MM.1S (cell line): ENCODE measurements at regions not wholly inside any gene's neighbourhood (a gene's known extent, or its start where the extent isn't known, plus 50 kb on each side); places are given as distances from the start of the nearest gene placed in this dataset.
A peak's percentile ranks its signal among the peaks of the same experiment; 100 is the strongest.

Experiments used
- DNase-seq: peaks from one replicate; pipeline ENCODE4 v3.0.0-alpha.2; 2015
- H2AFZ ChIP-seq: fragments of 300-600 bp; sonication (generic); 2 replicates; pipeline ENCODE4 v1.6.0; 2016; ENCODE audit warnings: antibody characterized with exemption, low read length
- H3F3A ChIP-seq: fragments of 300-600 bp; sonication (generic); 2 replicates; pipeline ENCODE4 v1.6.1; 2016; ENCODE audit warnings: mild to moderate bottlenecking, antibody characterized with exemption, low read length, moderate library complexity, mixed read lengths; ENCODE audit not compliant: insufficient read depth
- H3K27ac ChIP-seq: fragments of 300-600 bp; sonication (generic); 2 replicates; pipeline ENCODE4 v1.5.1; 2016; ENCODE audit warnings: mild to moderate bottlenecking, low read length
- H3K27me3 ChIP-seq: fragments of 300-600 bp; sonication (generic); replicated peaks from 2 replicates; pipeline ENCODE4 v1.6.0; 2016; ENCODE audit warnings: low read length; ENCODE audit not compliant: insufficient read depth
- H3K36me3 ChIP-seq: fragments of 300-600 bp; sonication (generic); replicated peaks from 2 replicates; pipeline ENCODE4 v1.6.1; 2016; ENCODE audit warnings: mild to moderate bottlenecking, low read length, mixed read lengths; ENCODE audit not compliant: insufficient read depth
- H3K4me1 ChIP-seq: fragments of 300-600 bp; sonication (generic); 2 replicates; pipeline ENCODE4 v1.6.1; 2016; ENCODE audit warnings: low read length, mixed read lengths
- H3K4me2 ChIP-seq: fragments of 300-600 bp; sonication (generic); 2 replicates; pipeline ENCODE4 v1.6.0; 2016; ENCODE audit warnings: low read depth, low read length
- H3K4me3 ChIP-seq: fragments of 300-600 bp; sonication (generic); 2 replicates; pipeline ENCODE4 v1.5.1; 2016; ENCODE audit warnings: low read length, mixed read lengths
- H3K79me2 ChIP-seq: fragments of 300-600 bp; sonication (generic); 2 replicates; pipeline ENCODE4 v1.6.1; 2016; ENCODE audit warnings: mixed run types, low read length, mixed read lengths
- H3K9ac ChIP-seq: fragments of 300-600 bp; sonication (generic); 2 replicates; pipeline ENCODE4 v1.6.1; 2016; ENCODE audit warnings: low read length, mixed read lengths
- H3K9me2 ChIP-seq: fragments of 300-600 bp; sonication (generic); replicated peaks from 2 replicates; pipeline ENCODE4 v1.6.1; 2016; ENCODE audit warnings: mild to moderate bottlenecking, low read length, mixed read lengths; ENCODE audit not compliant: insufficient read depth
- H3K9me3 ChIP-seq: fragments of 300-600 bp; sonication (generic); replicated peaks from 2 replicates; pipeline ENCODE4 v1.6.1; 2016; ENCODE audit warnings: mild to moderate bottlenecking, low read length, mixed read lengths; ENCODE audit not compliant: insufficient read depth
- H4K20me1 ChIP-seq: fragments of 300-600 bp; sonication (generic); 2 replicates; pipeline ENCODE4 v1.6.1; 2016; ENCODE audit warnings: mild to moderate bottlenecking, low read length, moderate library complexity, mixed read lengths; ENCODE audit not compliant: insufficient read depth
- EZH2 ChIP-seq: fragments of 300-600 bp; sonication (generic); optimal IDR thresholded peaks from 2 replicates; pipeline ENCODE3; 2017; ENCODE audit warnings: low read depth, mild to moderate bottlenecking, antibody characterized with exemption, low read length, mixed read lengths
- EZH2phosphoT487 ChIP-seq: fragments of 300-600 bp; sonication (generic); IDR thresholded peaks from 2 replicates; pipeline ENCODE4 v1.6.1; 2018; ENCODE audit warnings: antibody characterized with exemption, low read length
- TF ChIP-seq, protein P1 (sequence below): fragments of 300-600 bp; sonication (generic); IDR thresholded peaks from 2 replicates; pipeline ENCODE4 v1.5.1; 2016; ENCODE audit warnings: antibody characterized with exemption, low read length, mixed read lengths

DNA sequence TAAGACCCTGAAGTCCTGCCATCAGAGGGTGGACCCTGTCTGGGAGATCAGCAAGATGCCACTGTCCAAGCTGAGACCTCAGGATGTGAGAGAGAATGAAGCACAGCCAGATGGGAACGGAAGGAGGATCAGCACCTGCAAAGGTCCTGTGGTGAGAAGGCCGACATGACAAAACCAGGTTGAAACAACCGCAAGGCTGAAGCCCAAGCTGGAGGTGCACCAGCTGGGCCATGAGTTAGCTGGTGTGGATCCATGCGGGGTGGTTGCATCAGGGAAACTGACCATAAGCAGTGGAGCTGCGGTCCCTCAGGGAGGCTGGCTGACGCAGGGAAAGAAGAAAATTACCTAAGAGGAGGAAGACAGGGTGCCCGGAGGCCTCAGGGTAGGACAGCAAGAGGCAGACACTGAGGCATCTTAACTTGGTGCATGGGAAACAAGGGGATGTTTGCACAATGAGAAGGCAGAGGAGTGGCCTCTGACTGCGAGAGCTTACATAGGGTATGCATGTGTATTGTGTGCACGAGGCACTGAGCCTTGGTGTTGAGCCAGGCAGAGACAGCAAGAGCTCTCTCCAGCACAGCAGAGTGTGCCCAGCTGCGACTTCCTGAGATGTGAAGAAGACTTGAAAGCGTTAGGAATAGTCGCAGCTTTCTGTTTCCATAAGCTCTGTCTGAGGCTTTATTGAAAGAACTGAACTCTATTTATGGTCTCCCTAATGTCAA, 497.7 kb downstream of the OCA2 start:
- peak; percentile 92 for DNase-seq
- Histone ChIP-seq H3K9ac (peak overlapping the region; percentile 3; the same call in 1 of the 2 replicates), H3K36me3 (no peaks in the 10 kb centered on the region), H3K9me3 (no peaks in the 10 kb centered on the region), H3K79me2 (no peaks in the 10 kb centered on the region), H3K4me3 (no peak overlapping the region), H3K27ac (peak overlapping the region; percentile 71), H2AFZ (no peak overlapping the region), H3K4me1 (peaks cover 17% of the 10 kb centered on the region), H3F3A (peaks cover 11% of the 10 kb centered on the region), H3K9me2 (no peaks in the 10 kb centered on the region), H4K20me1 (no peaks in the 10 kb centered on the region), H3K27me3 (no peaks in the 10 kb centered on the region), H3K4me2 (peak overlapping the region; percentile 34)
- TF ChIP-seq EZH2phosphoT487 = no peak
- no peak for TF ChIP-seq EZH2
- TF ChIP-seq, protein P1, sequence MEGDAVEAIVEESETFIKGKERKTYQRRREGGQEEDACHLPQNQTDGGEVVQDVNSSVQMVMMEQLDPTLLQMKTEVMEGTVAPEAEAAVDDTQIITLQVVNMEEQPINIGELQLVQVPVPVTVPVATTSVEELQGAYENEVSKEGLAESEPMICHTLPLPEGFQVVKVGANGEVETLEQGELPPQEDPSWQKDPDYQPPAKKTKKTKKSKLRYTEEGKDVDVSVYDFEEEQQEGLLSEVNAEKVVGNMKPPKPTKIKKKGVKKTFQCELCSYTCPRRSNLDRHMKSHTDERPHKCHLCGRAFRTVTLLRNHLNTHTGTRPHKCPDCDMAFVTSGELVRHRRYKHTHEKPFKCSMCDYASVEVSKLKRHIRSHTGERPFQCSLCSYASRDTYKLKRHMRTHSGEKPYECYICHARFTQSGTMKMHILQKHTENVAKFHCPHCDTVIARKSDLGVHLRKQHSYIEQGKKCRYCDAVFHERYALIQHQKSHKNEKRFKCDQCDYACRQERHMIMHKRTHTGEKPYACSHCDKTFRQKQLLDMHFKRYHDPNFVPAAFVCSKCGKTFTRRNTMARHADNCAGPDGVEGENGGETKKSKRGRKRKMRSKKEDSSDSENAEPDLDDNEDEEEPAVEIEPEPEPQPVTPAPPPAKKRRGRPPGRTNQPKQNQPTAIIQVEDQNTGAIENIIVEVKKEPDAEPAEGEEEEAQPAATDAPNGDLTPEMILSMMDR = no peak

DNA sequence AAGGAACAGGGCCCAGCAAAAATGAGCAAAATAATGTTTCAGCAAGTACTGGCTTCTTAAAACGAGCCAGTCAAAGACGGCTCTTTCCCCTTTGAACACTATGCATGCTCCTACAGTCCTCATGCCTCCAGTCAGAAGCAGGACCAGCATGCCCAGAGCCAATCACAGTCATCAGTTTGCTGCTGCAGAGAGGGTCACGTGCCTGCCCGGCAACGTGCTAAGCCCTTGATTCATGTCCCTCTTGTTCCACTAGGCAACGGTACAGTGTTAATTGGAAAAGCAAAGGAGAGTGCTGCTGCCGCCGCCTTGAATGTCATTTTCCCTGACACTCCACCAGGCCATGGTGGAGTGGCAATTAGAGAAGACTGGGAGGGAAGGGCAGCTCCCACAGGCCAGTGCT, 500.1 kb downstream of the OCA2 start:
- Histone ChIP-seq H3K9me3 (no peaks in the 10 kb centered on the region), H2AFZ (no peak overlapping the region), H3K27ac (no peak overlapping the region), H3K9ac (no peak overlapping the region), H3K4me3 (no peak overlapping the region), H3K4me2 (no peak overlapping the region), H4K20me1 (no peaks in the 10 kb centered on the region), H3K79me2 (no peaks in the 10 kb centered on the region), H3K9me2 (no peaks in the 10 kb centered on the region), H3K36me3 (no peaks in the 10 kb centered on the region), H3K4me1 (peaks cover 17% of the 10 kb centered on the region), H3K27me3 (no peaks in the 10 kb centered on the region), H3F3A (peaks cover 11% of the 10 kb centered on the region)
- DNase-seq = no peak
- TF ChIP-seq EZH2phosphoT487 (no peak), EZH2 (no peak)
- TF ChIP-seq, protein P1 = no peak

DNA sequence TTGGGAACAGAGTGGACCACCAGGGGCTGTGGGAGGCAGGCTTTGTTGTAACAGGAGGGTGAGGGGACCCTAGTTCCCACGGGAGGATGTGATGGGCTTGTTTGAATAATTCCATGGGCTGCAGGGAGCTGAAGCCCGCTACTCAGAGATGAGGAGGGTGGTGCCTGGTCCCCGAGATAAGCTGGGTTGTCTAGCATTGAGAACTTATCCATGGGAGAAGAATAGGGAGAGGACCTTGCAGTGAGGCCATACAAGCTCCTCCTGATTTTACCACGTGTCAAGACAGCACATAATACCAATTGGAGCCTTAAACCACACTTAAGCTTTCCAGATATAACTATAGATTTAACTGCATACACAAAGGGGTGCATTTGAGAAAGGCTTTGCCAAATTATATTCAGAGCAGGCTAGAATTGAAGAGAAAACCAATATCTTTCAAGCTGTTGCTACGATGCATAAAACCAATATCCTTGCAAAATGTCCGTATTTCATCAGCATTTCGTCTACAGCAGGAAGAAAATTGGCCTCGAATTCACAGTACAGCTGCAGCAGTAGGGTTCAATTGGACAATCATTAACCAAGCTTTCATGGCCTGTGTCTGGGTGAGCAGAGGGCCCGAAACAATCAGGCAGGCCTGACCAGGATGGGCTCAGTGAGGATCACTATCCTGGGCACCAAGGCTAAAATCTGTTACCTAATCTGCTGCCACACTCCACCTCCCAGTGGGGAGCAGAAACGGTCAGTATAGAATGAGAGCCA, 500.7 kb downstream of the OCA2 start:
- no peak overlapping the region for H3K4me3 ChIP-seq
- no peaks in the 10 kb centered on the region for H3K9me2 ChIP-seq

More for the DNA sequence above, 500.7 kb downstream of the OCA2 start:
- no peaks in the 10 kb centered on the region for H4K20me1 ChIP-seq
- H3K9ac ChIP-seq = no peak overlapping the region
- H3K36me3 ChIP-seq = no peaks in the 10 kb centered on the region
- H3K27me3 ChIP-seq = no peaks in the 10 kb centered on the region
- H3K9me3 ChIP-seq = no peaks in the 10 kb centered on the region
- H2AFZ ChIP-seq = no peak overlapping the region
- no peak overlapping the region for H3K27ac ChIP-seq
- peaks cover 17% of the 10 kb centered on the region for H3K4me1 ChIP-seq
- H3K79me2 ChIP-seq = no peaks in the 10 kb centered on the region
- DNase-seq = no peak
- peaks cover 11% of the 10 kb centered on the region for H3F3A ChIP-seq
- TF ChIP-seq EZH2phosphoT487 (no peak), EZH2 (no peak)
- TF ChIP-seq, protein P1 = no peak
- H3K4me2 ChIP-seq = no peak overlapping the region
